ENCODE measurements at regions not wholly inside any gene's neighbourhood (a gene's known extent, or its start where the extent isn't known, plus 50 kb on each side); places are given as distances from the start of the nearest gene placed in this dataset.

DNA sequence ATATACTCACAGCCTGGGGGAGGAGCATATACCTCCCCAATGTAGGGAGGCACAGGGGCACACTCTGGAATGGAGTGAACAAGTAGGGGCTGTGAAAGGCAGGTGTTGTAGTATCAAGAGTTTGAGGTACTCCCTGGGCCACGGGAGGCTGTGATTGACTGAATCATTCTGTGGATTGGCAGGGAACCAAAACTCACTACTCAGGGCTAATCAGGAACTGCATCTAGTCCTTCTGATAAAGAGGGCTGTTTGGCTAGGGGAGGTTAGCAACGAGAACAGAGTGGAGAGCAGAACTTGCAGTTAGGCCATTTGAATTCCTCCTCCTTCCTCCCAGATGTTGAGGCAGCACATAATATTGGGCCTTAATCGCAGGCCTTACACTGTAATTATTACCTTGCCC is 369.2 kb upstream of the MPDZ start:
- H3K9me3 Mint-ChIP-seq = peaks cover 7% of the 10 kb centered on the region

GRCh38 chr9:13648068-13648467 is 368.6 kb upstream of the MPDZ start:
- DNase-seq (no peak), ATAC-seq (ENCODE audit: low read depth) (no peak)
- Mint-ChIP-seq H3K9me3 (peaks cover 7% of the 10 kb centered on the region), H3K4me3 (no peak overlapping the region), H3K4me1 (no peaks in the 10 kb centered on the region), H3K36me3 (no peaks in the 10 kb centered on the region), H3K27me3 (no peaks in the 10 kb centered on the region), H3K27ac (no peak overlapping the region)
- POLR2A ChIA-PET = no interaction called here

More for the DNA sequence above, 369.2 kb upstream of the MPDZ start:
- Mint-ChIP-seq H3K27me3 (no peaks in the 10 kb centered on the region), H3K4me3 (no peak overlapping the region), H3K36me3 (no peaks in the 10 kb centered on the region), H3K27ac (no peak overlapping the region), H3K4me1 (no peaks in the 10 kb centered on the region)
- POLR2A ChIA-PET = no interaction called here
- DNase-seq (no peak), ATAC-seq (ENCODE audit: low read depth) (no peak)

DNA sequence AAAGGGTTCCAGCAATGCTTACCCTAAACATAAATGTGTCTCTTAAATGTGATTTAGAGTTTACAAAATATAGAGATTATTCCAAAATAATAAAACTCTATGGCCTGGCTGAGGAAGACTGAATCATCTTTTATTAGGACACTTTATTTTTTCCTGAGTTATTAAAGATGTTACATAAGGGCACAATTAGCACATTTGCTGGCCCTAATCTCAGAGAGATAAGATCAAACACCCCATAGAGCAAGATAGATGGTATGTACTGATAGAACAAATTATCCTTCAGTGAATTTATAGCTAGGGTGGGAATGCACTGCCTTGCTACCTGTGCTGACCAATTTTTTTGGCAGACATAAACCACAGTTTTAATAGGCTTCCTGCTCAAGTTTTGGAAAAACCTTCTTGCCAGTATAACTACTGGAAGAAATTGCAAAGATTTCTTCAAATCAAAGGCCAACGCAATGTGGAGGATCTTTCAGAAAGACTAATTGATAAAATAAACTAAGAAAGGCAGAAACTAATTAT is 367.1 kb upstream of the MPDZ start:
- Mint-ChIP-seq H3K4me3 (no peak overlapping the region), H3K9me3 (peaks cover 7% of the 10 kb centered on the region), H3K27me3 (no peaks in the 10 kb centered on the region), H3K27ac (no peak overlapping the region), H3K4me1 (no peaks in the 10 kb centered on the region), H3K36me3 (no peaks in the 10 kb centered on the region)
- POLR2A ChIA-PET = no interaction called here
- no peak for ATAC-seq (ENCODE audit: low read depth)
- DNase-seq = no peak

GRCh38 chr9:13645557-13645956 is 366.1 kb upstream of the MPDZ start:
- Mint-ChIP-seq H3K27ac (no peak overlapping the region), H3K9me3 (peaks cover 5% of the 10 kb centered on the region), H3K27me3 (no peaks in the 10 kb centered on the region), H3K4me1 (no peaks in the 10 kb centered on the region), H3K4me3 (no peak overlapping the region), H3K36me3 (no peaks in the 10 kb centered on the region)
- ATAC-seq (ENCODE audit: low read depth) = no peak
- POLR2A ChIA-PET = no interaction called here
- DNase-seq = no peak

- Mint-ChIP-seq H3K27me3 (no peaks in the 10 kb centered on the region), H3K9me3 (peaks cover 5% of the 10 kb centered on the region), H3K4me3 (no peak overlapping the region), H3K36me3 (no peaks in the 10 kb centered on the region), H3K4me1 (no peaks in the 10 kb centered on the region), H3K27ac (no peak overlapping the region)
- POLR2A ChIA-PET = no interaction called here
- ATAC-seq (ENCODE audit: low read depth) (no peak), DNase-seq (no peak)
These were observed 365.2 kb upstream of the MPDZ start for GRCh38 chr9:13644675-13645074.

DNA sequence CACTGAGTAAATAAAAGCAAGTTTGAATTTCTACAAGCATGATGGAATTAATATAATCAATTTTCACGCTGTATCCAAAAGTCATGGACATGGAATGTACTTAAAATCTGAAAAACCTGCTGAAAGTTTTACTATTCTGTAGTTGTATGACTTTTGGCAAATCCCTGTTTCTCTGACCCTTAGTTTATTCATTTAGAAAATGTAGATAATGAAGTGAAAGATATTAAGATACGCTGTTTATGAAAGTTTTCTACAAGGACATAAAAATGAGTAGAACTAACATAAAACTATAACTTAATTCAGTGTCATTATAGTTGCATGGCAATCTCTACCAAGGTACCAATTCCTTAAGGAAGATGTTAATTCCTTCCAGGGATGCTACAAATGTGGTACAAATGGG is 363.2 kb upstream of the MPDZ start:
- no peaks in the 10 kb centered on the region for H3K27me3 Mint-ChIP-seq
- H3K9me3 Mint-ChIP-seq = peaks cover 5% of the 10 kb centered on the region
- ATAC-seq (ENCODE audit: low read depth) (no peak), DNase-seq (no peak)
- no peak overlapping the region for H3K4me3 Mint-ChIP-seq
- POLR2A ChIA-PET = no interaction called here
- no peaks in the 10 kb centered on the region for H3K36me3 Mint-ChIP-seq
- H3K4me1 Mint-ChIP-seq = no peaks in the 10 kb centered on the region
- H3K27ac Mint-ChIP-seq = no peak overlapping the region

DNA sequence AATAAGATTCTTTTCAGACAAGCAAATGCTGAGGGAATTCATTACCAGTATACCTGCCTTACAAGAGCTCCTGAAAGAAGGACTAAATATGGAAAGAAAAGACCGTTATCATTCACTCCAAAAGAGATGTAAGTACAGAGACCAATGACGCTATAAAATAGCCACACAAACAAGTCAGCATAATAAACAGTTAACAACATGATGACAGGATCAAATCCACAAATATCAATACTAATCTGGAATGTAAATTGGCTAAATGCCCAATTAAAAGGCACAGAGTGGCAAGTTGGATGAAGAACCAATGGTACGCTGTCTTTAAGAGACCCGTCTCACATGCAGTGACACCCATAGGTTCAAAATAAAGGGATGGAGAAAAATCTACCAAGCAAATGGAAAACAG is 349.6 kb upstream of the MPDZ start:
- DNase-seq = no peak
- Mint-ChIP-seq H3K36me3 (no peaks in the 10 kb centered on the region), H3K4me3 (no peak overlapping the region), H3K9me3 (peaks cover 10% of the 10 kb centered on the region), H3K27ac (no peak overlapping the region), H3K27me3 (no peaks in the 10 kb centered on the region), H3K4me1 (no peaks in the 10 kb centered on the region)
- POLR2A ChIA-PET = no interaction called here
- no peak for ATAC-seq (ENCODE audit: low read depth)

DNA sequence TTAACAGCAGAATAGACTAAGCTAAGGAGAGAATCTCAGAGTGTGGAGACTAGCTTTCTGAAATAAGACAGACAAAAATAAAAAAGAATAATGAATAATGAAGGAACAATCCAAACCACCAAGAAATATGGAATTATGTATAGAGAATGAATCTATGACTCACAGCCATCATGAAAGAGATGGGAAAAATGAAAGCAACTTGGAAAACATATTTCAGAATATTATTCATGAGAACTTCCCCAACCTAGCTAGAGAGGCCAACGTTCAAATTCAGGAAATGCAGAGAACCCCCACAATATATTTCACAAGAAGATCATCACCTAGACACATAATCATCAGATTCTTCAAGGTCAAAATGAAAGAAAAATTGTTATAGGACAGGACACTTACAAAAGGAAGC is 349.0 kb upstream of the MPDZ start:
- Mint-ChIP-seq H3K27ac (no peak overlapping the region), H3K4me3 (no peak overlapping the region), H3K4me1 (no peaks in the 10 kb centered on the region), H3K27me3 (no peaks in the 10 kb centered on the region), H3K9me3 (peaks cover 10% of the 10 kb centered on the region), H3K36me3 (no peaks in the 10 kb centered on the region)
- ATAC-seq (ENCODE audit: low read depth) (no peak), DNase-seq (no peak)
- POLR2A ChIA-PET = no interaction called here

DNA sequence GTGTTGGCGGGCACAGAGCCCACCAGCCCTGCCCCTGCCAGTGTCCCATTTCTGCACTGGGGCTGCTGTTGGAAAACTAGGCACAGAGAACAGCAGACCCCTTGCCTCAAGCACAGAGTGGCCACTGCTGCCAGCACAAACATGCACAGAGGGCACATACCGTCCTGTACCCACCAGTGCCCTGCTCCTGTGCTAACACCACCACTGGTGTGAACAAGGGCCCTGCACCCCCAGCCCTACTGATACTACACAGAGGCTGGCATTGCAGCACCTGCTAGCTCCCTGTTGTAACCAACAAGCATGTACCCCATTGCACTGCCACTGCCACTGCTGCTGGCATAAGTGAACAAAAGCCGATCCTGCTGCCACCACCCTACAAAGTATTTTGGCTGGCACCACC is 348.0 kb upstream of the MPDZ start:
- H3K9me3 Mint-ChIP-seq = peaks cover 10% of the 10 kb centered on the region
- ATAC-seq (ENCODE audit: low read depth) = no peak
- no peak overlapping the region for H3K4me3 Mint-ChIP-seq
- no peaks in the 10 kb centered on the region for H3K4me1 Mint-ChIP-seq
- DNase-seq = no peak
- POLR2A ChIA-PET = no interaction called here
- H3K36me3 Mint-ChIP-seq = no peaks in the 10 kb centered on the region
- H3K27ac Mint-ChIP-seq = no peak overlapping the region
- H3K27me3 Mint-ChIP-seq = no peaks in the 10 kb centered on the region

GRCh38 chr9:13627071-13627470 is 347.6 kb upstream of the MPDZ start:
- Mint-ChIP-seq H3K27ac (no peak overlapping the region), H3K36me3 (no peaks in the 10 kb centered on the region), H3K4me3 (no peak overlapping the region), H3K9me3 (peaks cover 10% of the 10 kb centered on the region), H3K27me3 (no peaks in the 10 kb centered on the region), H3K4me1 (no peaks in the 10 kb centered on the region)
- POLR2A ChIA-PET = no interaction called here
- no peak for DNase-seq
- no peak for ATAC-seq (ENCODE audit: low read depth)

GRCh38 chr9:13626601-13627000 is 347.1 kb upstream of the MPDZ start:
- no peak overlapping the region for H3K27ac Mint-ChIP-seq
- no peaks in the 10 kb centered on the region for H3K36me3 Mint-ChIP-seq
- no peaks in the 10 kb centered on the region for H3K27me3 Mint-ChIP-seq
- POLR2A ChIA-PET = no interaction called here
- ATAC-seq (ENCODE audit: low read depth) = no peak
- H3K9me3 Mint-ChIP-seq = peaks cover 7% of the 10 kb centered on the region
- H3K4me3 Mint-ChIP-seq = no peak overlapping the region
- no peak for DNase-seq
- H3K4me1 Mint-ChIP-seq = no peaks in the 10 kb centered on the region

DNA sequence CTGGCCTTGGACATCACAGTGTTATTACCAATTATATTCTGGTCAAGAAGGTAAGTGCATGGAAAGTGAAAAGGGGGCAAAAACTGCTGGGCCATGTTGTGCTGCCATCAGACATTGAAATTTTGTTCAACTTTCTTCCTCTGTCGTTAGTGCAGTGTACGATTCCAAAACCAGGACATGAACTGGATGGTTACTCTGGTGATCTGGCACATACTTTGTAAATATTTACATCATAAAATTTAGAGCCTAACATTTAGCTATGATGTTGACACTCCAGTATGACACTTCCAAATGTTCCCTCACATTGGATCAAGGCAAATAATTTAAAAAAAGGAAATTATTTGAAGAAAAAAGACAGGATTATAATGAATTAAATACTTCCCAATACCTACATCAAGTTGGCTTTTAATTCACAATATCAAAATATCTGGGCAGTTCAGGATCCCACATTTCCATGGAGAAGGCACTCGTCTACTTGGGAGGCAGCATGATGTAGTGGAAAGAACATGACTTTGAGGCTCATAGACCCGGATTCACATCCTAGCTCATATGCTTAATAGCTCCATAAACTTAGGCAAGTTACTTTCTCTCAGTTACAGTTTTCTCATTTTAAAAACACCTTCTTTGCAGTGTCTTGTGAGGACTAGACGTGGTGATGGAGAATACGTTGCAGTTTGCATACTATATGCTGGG is 342.5 kb upstream of the MPDZ start:
- Mint-ChIP-seq H3K27ac (no peak overlapping the region), H3K36me3 (no peaks in the 10 kb centered on the region), H3K9me3 (peaks cover 2% of the 10 kb centered on the region), H3K4me1 (no peaks in the 10 kb centered on the region), H3K27me3 (no peaks in the 10 kb centered on the region), H3K4me3 (no peak overlapping the region)
- POLR2A ChIA-PET = no interaction called here
- no peak for ATAC-seq (ENCODE audit: low read depth)
- DNase-seq = no peak

DNA sequence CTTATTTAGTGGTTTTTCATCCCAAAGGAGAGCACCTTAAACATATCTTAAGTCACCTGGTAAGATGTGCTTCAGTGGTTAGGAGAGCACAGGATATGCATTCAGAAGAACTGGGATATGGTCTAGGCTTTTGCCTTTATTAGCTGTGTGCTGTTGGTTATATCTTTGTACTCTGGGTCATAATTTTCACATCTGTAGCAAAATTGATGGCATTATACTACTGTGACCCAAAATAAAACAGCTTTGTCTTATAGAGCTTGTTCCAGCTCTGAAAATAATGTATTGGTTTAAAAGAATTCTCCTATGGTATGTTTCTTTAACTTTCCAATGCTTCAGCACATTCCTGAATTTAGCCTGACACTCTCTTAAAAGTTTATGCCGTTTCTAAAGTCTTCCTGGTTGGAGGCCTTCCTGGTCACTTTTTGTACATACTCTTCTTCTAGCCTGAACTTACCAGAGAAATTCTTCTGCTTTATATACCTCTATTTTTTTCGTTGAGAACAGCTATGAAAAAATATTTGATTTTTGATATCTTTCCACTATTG is 337.1 kb upstream of the MPDZ start:
- POLR2A ChIA-PET = no interaction called here
- ATAC-seq (ENCODE audit: low read depth) (no peak), DNase-seq (no peak)
- Mint-ChIP-seq H3K4me3 (no peak overlapping the region), H3K36me3 (no peaks in the 10 kb centered on the region), H3K9me3 (peaks cover 1% of the 10 kb centered on the region), H3K27me3 (no peaks in the 10 kb centered on the region), H3K27ac (no peak overlapping the region), H3K4me1 (no peaks in the 10 kb centered on the region)

- Mint-ChIP-seq H3K36me3 (no peaks in the 10 kb centered on the region), H3K27me3 (no peaks in the 10 kb centered on the region), H3K27ac (no peak overlapping the region), H3K9me3 (peaks cover 1% of the 10 kb centered on the region), H3K4me1 (no peaks in the 10 kb centered on the region), H3K4me3 (no peak overlapping the region)
- POLR2A ChIA-PET = no interaction called here
- ATAC-seq (ENCODE audit: low read depth) = no peak
- DNase-seq = no peak
These were observed 336.4 kb upstream of the MPDZ start for GRCh38 chr9:13615660-13616490.

All from activated naive CD8-positive, alpha-beta T cell treated with anti-CD3 and anti-CD28 coated beads, Interleukin-2, amount 10 ng/mL, durations not matched to agents 7 days and 5 days (primary cell).